ENCODE measurements at regions not wholly inside any gene's neighbourhood (a gene's known extent, or its start where the extent isn't known, plus 50 kb on each side); places are given as distances from the start of the nearest gene placed in this dataset.

- DNase-seq, result no peak
Observed at GRCh38 chr17:17419166-17419565, 57.6 kb upstream of the MED9 start.

DNA sequence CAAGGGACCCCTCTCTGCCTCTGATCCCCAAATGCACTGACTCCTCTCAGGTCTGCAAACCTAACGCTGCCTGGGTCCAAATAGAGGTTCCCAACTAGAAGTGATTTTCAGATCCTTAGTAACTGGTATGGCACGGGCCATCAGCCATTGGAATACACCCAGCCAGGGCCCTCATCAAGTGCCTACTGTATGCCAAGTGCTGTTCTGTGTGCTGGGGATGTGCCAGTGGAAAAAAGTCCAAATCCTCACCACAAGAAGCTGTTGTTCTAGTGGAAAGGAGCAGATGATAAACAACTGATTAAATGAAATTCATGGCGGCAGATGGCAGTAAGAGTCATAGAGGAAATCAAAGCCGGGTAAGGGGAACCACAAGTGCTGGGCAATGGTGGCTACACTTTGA lies 57.2 kb upstream of the MED9 start:
- no peak for DNase-seq

- no peak for DNase-seq
Observed at GRCh38 chr17:17420082-17420481, 56.7 kb upstream of the MED9 start.

DNA sequence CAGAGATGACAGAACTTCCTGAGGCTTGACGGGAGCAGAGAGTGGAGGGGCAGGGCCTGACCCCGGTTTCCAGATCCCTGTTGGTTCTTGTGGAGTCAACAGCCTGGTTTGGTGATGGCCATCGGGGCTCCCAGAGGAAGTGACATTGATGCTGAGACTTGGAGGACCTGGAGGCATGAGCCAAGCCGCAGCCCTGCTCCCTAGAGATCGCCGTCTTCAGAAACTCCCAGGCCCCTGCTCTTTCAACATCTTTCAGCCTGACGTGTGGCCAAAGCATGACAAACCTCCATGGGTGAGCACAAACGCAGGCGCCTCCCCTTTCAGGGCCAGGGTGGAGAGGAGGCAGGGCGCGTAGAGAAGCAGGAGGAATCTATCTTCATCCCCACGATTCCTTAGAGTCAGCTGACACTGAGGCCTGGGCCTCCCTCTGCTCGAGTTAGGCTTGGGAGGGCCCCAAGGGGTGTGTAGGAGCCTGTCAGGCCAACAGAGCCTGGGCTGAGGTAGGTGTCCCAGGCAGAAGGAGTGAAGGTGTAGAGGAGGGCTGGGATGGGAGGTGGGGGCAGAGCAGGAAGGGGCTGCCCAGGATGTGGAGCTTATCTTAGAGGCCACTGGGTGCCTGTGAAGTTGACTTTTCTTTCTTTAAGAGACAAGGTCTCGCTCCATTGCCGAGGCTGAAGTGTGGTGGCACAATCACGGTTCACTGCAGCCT lies 56.1 kb upstream of the MED9 start:
- DNase-seq, result no peak

DNA sequence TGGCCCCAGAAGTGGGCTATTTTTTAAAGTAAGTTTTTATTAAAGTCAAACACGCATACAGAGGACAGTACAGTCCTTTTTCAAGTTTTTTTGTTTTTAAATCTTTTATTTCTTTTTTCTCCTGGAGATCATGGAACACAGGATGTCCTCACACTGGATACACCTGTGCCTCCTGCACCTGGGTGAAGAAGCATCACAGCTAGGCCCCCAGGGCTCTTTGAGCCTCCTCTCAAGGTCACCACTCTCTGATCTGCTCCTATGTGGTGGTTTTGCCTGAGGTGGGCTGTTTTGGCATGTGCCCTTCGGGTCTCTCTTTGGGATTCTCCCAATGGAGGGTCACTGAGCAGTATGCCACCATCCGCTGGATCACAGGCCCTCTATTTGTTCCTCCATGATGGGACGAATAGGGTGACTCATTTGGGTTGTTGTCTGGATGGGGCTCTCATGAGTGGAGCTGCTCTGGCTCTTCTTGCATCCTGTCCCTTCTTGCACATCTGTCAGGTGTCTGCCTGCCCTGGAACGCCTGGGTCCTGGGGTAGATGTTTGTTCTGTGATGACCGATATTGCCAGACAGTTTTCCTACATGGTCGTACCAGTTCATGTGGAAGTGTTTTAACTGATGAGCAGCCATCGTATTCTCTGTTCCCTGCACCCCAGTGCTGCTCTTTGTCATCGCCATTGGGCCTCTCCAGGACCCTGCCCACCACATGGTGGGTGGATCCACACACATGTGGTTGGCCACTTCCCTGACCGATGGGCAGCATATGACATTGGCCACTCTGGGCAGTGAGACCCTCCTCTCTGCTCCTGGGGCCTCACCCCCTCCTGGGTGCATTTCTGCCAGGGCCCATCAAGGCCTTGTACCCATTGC lies 55.2 kb upstream of the MED9 start:
- no peak for DNase-seq

- DNase-seq, result no peak
Observed at GRCh38 chr17:17422217-17422610, 54.6 kb upstream of the MED9 start.

GRCh38 chr17:17422641-17423040 lies 54.2 kb upstream of the MED9 start:
- no peak for DNase-seq

- no peak for DNase-seq
Observed at GRCh38 chr17:17423656-17424055, 53.1 kb upstream of the MED9 start.

DNA sequence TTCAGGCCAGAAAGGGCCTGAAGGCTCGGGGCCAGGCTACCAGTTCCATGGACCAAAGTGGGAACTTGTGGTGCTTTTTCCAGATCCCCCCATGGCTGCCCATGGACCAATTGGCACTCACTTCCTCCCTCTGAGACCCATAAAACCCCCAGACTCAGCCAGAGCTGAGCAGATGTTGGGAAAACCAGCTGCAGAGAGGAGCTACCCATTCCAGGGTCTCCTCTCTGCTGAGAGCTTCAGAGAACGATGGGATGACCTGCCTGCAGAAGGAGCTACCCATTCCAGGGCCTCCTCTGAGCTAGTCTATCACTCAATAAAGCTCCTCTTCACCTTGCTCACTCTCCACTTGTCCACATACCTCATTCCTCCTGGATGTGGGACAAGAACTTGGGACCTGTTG lies 52.2 kb upstream of the MED9 start:
- no peak for DNase-seq

GRCh38 chr17:17425005-17425404 lies 51.8 kb upstream of the MED9 start:
- DNase-seq, result no peak

DNA sequence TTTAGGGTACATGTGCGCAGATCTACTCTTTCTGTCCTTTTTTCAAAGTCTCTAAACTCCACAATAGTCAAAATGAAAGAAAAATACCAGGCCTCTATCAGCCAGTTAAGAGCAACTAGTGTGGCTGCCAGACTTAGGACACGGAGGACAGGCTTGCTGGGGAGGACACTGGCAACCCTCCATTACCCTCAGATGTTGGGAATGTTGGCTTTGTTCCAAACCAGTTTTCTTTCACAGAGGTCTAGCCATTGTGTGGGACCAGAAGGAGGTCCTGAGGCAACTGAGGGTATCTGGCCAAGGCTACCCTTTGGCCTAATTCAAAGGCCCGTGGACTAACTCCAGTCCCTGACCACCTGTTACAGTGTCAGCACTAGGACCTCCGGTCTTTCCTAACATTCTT lies 51.2 kb upstream of the MED9 start:
- no peak for DNase-seq

DNA sequence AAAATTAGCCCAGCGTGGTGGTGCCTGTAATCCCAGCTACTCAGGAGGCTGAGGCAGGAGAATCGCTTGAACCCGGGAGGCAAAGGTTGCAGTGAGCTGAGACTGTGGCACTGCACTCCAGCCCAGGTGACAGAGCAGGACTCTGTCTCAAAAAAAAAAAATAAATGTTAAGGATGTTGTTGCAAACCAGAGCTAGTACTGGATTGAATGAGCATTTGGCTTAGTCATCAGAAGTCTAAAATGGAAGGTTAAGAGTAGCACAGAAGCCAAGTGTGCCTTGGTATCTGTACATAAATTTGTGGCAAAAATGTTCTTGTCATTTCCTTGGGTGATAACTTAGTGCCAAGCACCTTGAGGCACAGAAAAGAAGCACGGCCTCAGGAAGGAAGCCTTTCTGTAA lies 50.6 kb upstream of the MED9 start:
- DNase-seq, result no peak
